H1 (cell line): ENCODE measurements at regions not wholly inside any gene's neighbourhood (a gene's known extent, or its start where the extent isn't known, plus 50 kb on each side); places are given as distances from the start of the nearest gene placed in this dataset.

Source experiments
- CHD1 ChIP-seq: IDR thresholded peaks from 2 replicates; pipeline ENCODE4 v1.6.1; 2012; ENCODE audit warnings: low read depth, low read length, improper control_type of control experiment
- CREB1 ChIP-seq: IDR thresholded peaks from 2 replicates; pipeline ENCODE4 v1.6.1; 2012; ENCODE audit warnings: inconsistent platforms
- CTCF ChIP-seq, 3 experiments: IDR thresholded peaks; 1 replicate in 2 of 3; 2 replicates in 1 of 3; pipeline versions ENCODE4 v1.5.1 to v1.6.1; 2011; ENCODE audit warnings: low read length in 3 of 3, mild to moderate bottlenecking in 3 of 3, inconsistent platforms in 2 of 3, low read depth in 1 of 3, moderate library complexity in 1 of 3; ENCODE audit not compliant: insufficient read depth in 1 of 3; ENCODE audit errors: control extremely low read depth in 1 of 3
- EZH2 ChIP-seq: fragments of 200-600 bp; sonication (generic); IDR thresholded peaks from 2 replicates; pipeline ENCODE4 v1.7.1; 2012; ENCODE audit warnings: low read depth, mild to moderate bottlenecking, moderate library complexity, low read length, inconsistent platforms; ENCODE audit not compliant: severe bottlenecking
- GTF2F1 ChIP-seq: IDR thresholded peaks from 2 replicates; pipeline ENCODE4 v1.6.1; 2012; ENCODE audit warnings: low read depth, low read length, improper control_type of control experiment, borderline replicate concordance
- KDM5A ChIP-seq: fragments of 200-600 bp; IDR thresholded peaks from 2 replicates; pipeline ENCODE4 v1.7.1; 2012; ENCODE audit warnings: mild to moderate bottlenecking, low read length, inconsistent platforms, mixed read lengths
- POLR2A ChIP-seq, 2 experiments: IDR thresholded peaks; 1 replicate in 1 of 2; 2 replicates in 1 of 2; pipeline ENCODE4 v1.6.1; 2011; ENCODE audit warnings: low read depth in 2 of 2, low read length in 2 of 2, mild to moderate bottlenecking in 2 of 2; ENCODE audit errors: control extremely low read depth in 1 of 2
- RAD21 ChIP-seq, 2 experiments: IDR thresholded peaks in 1 of 2; conservative IDR thresholded peaks in 1 of 2; 2 replicates each; pipeline ENCODE4 v1.6.1; 2011; ENCODE audit warnings: low read depth in 2 of 2, low read length in 2 of 2, improper control_type of control experiment in 1 of 2, inconsistent platforms in 1 of 2, mild to moderate bottlenecking in 1 of 2, moderate library complexity in 1 of 2
- SIX5 ChIP-seq: IDR thresholded peaks from 2 replicates; pipeline ENCODE4 v1.6.1; 2011; ENCODE audit warnings: mild to moderate bottlenecking, low read depth, low read length
- TCF12 ChIP-seq: IDR thresholded peaks from 2 replicates; pipeline ENCODE4 v1.6.1; 2011; ENCODE audit warnings: low read depth, mild to moderate bottlenecking, low read length
- ZNF274 ChIP-seq: IDR thresholded peaks from 2 replicates; pipeline ENCODE4 v1.7.0; 2012; ENCODE audit warnings: low read length, borderline replicate concordance; ENCODE audit errors: extremely low read depth
- TF ChIP-seq, protein P1 (sequence below): IDR thresholded peaks from 2 replicates; pipeline ENCODE4 v1.6.1; 2012; ENCODE audit warnings: low read length, inconsistent platforms

DNA sequence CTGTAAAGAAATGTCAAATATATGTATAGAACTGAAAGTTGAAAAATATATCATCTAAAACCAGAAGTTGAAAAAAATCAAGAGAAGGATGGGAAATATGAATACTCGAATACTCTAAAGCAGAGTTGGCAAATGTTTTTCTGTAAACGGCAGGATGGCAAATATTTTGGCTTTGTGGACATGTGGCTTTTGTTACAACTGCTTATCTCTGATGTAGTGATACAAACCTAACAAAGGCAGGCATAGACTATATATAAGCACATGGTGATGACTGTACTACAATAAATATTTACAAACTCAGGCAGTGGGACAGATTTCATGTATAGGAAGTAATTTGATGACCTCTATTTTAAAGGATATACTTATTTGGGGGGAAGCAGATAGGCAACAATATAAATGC, 224.6 kb upstream of the LRRTM4 start:
- no peak for TF ChIP-seq KDM5A
- no peak for TF ChIP-seq POLR2A (IDR thresholded peaks at IDR 0.05; ENCODE audit: control extremely low read depth in 1 of 2, low read depth in 2 of 2, low read length in 2 of 2)
- no peak for TF ChIP-seq CREB1
- TF ChIP-seq ZNF274, result no peak
- TF ChIP-seq CTCF (IDR thresholded peaks at IDR 0.05; ENCODE audit: control extremely low read depth in 1 of 3, insufficient read depth in 1 of 3, low read depth in 1 of 3, low read length in 3 of 3), result no peak
- TF ChIP-seq EZH2, result no peak
- no peak for TF ChIP-seq RAD21 (IDR thresholded peaks at IDR 0.05 in 1 of 2, conservative IDR thresholded peaks at IDR 0.05 in 1 of 2; ENCODE audit: low read depth in 2 of 2, low read length in 2 of 2)
- TF ChIP-seq SIX5, result no peak
- no peak for TF ChIP-seq GTF2F1
- no peak for TF ChIP-seq TCF12
- TF ChIP-seq CHD1, result no peak
- TF ChIP-seq, protein P1, sequence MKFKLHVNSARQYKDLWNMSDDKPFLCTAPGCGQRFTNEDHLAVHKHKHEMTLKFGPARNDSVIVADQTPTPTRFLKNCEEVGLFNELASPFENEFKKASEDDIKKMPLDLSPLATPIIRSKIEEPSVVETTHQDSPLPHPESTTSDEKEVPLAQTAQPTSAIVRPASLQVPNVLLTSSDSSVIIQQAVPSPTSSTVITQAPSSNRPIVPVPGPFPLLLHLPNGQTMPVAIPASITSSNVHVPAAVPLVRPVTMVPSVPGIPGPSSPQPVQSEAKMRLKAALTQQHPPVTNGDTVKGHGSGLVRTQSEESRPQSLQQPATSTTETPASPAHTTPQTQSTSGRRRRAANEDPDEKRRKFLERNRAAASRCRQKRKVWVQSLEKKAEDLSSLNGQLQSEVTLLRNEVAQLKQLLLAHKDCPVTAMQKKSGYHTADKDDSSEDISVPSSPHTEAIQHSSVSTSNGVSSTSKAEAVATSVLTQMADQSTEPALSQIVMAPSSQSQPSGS, result no peak
